Activated CD4-positive, alpha-beta T cell treated with anti-CD3 and anti-CD28 coated beads for 36 hours (primary cell): ENCODE measurements at regions not wholly inside any gene's neighbourhood (a gene's known extent, or its start where the extent isn't known, plus 50 kb on each side); places are given as distances from the start of the nearest gene placed in this dataset.

ENCODE experiments used
- ATAC-seq: fragments of 200-7000 bp; cut with Tn5 transposase; one replicate; pipeline ENCODE4 v1.10.0; 2021; ENCODE audit warnings: mild to moderate bottlenecking, moderate library complexity
- CTCF ChIA-PET: fragments of 350-600 bp; sonication (Branson Sonifier 250); formaldehyde crosslinking; loops from one replicate; lab custom pipeline; 2021; ENCODE audit warnings: antibody characterized with exemption; lab: Charles Lee
- POLR2A ChIA-PET: fragments of 350-600 bp; sonication (Branson Sonifier 250); formaldehyde crosslinking; loops from one replicate; lab custom pipeline; 2021; ENCODE audit warnings: antibody characterized with exemption, inconsistent platforms; lab: Charles Lee
- DNase-seq: peaks from one replicate; pipeline ENCODE4 v3.0.0-alpha.2; 2020
- H3K27ac Mint-ChIP-seq: one replicate; pipeline ENCODE4 v1.8.0; 2021; ENCODE audit warnings: mixed read lengths
- H3K27me3 Mint-ChIP-seq: one replicate; pipeline ENCODE4 v1.8.0; 2021; ENCODE audit warnings: mixed read lengths
- H3K36me3 Mint-ChIP-seq: one replicate; pipeline ENCODE4 v1.8.0; 2021; ENCODE audit warnings: low read depth, mixed read lengths
- H3K4me1 Mint-ChIP-seq: one replicate; pipeline ENCODE4 v1.8.0; 2021; ENCODE audit warnings: mixed read lengths
- H3K4me3 Mint-ChIP-seq: one replicate; pipeline ENCODE4 v1.8.0; 2021; ENCODE audit warnings: mild to moderate bottlenecking, moderate library complexity, mixed read lengths
- H3K9me3 Mint-ChIP-seq: one replicate; pipeline ENCODE4 v1.8.0; 2021; ENCODE audit warnings: low read depth, mixed read lengths
- intact Hi-C, 2 experiments: fragments of 100-400 bp; cut with DNase I in 1 of 2; cut with micrococcal nuclease in 1 of 2; formaldehyde crosslinking; loops; one replicate each; pipeline versions ENCODE4 v1.14.2 to v1.15.1; 2022 to 2024; cut with DNase I, micrococcal nuclease

DNA sequence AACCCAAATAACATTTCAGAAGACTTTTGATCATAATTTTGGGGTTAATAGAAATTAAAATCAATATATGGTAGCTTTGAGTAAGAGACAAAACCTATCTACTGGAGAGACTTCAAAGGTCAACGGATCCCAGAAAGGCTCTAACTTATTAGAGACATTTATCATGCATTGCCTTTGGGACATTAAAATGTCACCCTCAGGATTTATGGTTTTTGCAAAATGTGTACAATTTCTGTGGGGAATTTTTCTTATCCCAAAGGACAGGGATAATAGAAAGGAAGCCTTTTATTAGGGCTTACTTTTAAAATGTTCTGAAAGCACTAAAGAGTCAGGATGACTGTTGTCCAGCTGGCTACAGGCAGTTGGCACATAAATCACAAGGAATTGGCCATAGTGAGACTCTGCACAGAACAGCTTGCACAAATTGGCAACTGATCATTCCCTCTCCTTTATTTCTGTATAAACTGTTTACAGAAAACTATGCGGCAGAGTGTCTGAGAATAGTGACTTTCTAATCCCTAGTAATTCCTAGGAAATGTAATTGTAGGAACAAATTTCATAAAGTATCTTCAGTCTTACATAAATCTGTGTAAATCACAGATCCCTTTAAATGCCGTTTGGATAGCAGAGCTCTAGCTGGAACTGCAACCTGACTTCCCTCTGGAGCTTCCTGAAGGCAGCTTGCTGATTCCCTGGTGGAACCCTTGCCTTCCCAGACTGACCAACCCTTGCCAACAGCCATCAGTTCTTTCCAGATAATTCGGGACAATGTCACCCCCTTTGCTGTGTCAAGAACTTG, 201.1 kb upstream of the PREP start:
- DNase-seq (no peak), ATAC-seq (no peak)
- ChIA-PET POLR2A (no interaction called here), CTCF (no interaction called here)
- H3K27ac Mint-ChIP-seq, result no peak overlapping the region
- H3K27me3 Mint-ChIP-seq, result peaks cover 7% of the 10 kb centered on the region
- H3K4me3 Mint-ChIP-seq, result no peak overlapping the region
- intact Hi-C loops, result no loop called here
- no peaks in the 10 kb centered on the region for H3K36me3 Mint-ChIP-seq
- H3K4me1 Mint-ChIP-seq, result peaks cover 13% of the 10 kb centered on the region
- H3K9me3 Mint-ChIP-seq, result no peaks in the 10 kb centered on the region

DNA sequence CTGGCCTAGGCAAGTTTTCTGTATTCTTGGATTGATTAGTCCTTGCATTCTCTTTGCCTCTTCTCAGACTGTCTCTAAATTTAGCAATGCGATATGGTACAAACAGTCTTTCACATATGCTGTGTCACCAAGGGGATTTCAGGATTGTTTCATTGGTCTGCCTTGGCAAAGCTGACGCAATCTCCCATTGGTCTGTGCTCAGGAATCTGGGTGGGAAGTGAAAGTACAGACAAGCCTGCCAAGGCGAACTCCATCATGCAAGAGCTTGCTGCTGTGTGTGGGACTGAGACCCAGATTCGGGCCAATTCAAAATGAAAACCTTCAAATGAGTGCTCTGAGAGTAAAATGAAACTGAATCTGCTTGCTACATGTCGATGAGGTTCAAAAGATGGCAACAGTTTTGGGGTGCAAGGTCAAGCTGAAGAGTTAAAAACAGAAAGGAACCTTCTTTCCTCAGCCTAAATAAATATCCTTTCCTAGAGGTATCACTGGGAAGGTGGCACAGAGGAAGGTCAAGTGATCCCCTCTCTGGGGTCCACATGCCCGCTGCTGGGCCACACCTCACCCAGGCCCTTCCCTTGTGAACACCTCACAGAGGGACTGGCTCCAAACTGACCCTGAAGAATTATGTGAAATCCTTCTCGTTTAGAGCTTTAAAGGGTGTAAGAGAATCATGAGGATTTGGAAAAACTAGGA, 198.8 kb upstream of the PREP start:
- DNase-seq, result peak; percentile 73

DNA sequence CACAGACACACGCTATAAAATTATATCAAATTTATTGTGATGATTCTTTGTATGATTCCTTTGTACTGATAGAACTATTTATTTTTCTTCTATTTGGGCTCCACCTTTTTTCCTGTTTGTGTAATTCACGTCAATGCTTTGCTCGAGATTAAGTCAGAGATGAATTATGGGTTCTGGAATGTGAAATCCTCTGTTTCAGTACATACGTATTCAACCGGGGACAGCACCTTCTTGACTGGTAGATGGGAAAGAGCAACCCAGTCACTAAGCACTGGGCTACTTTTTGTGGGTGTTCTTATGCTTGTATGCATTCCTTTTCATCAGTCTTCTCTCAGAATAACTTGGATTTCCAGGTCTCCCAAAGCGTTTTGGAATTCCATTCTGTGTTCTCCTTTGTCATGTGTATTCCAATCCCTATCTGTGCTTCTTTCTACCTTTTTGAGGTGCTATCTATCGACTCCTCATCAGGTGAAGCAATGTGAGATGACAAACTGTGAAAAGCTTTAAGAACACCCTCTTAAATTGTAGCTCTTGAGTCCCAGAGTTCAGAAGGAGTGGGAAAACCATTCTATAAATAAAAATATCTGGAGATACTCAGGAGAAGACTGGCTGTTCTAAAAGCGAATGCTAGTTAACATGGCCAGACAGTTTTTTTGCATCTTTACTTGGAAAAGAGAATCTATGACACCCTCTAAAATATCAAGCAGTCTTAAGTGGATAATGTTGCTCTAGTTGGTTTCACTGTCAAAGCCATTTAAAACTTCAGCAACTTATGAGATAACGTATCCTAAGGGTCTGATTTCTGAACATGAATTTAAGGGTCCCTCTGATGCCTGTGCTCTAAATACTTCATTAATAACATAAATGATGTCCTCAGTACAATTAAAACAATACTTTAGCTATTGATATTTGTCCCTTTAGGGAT, 197.7 kb upstream of the PREP start:
- intact Hi-C loops, result loop anchor here (1.0 to 2.0 kb wide), 3 partner anchors 20 to 498 kb away; no protein-coding TSS in a partner anchor
- H3K9me3 Mint-ChIP-seq, result no peaks in the 10 kb centered on the region
- CTCF ChIA-PET, result interaction anchor here (0.8 kb wide), 1 partner anchor 48 kb away, joined by 4 read pairs; no protein-coding TSS in a partner anchor
- no peak for DNase-seq
- peaks cover 8% of the 10 kb centered on the region for H3K27me3 Mint-ChIP-seq
- no peaks in the 10 kb centered on the region for H3K36me3 Mint-ChIP-seq
- ATAC-seq, result no peak
- H3K27ac Mint-ChIP-seq, result peak overlapping the region; percentile 79
- H3K4me3 Mint-ChIP-seq, result no peak overlapping the region
- H3K4me1 Mint-ChIP-seq, result peaks cover 15% of the 10 kb centered on the region
- POLR2A ChIA-PET, result no interaction called here

More for the DNA sequence above, 198.8 kb upstream of the PREP start:
- ChIA-PET POLR2A (interaction anchor here (0.8 kb wide), 1 partner anchor 30 kb away, joined by 4 read pairs; no protein-coding TSS in a partner anchor), CTCF (no interaction called here)
- intact Hi-C loops, result loop anchor here (1.0 to 2.0 kb wide), 3 partner anchors 19 to 497 kb away; no protein-coding TSS in a partner anchor
- Mint-ChIP-seq H3K27me3 (peaks cover 8% of the 10 kb centered on the region), H3K9me3 (no peaks in the 10 kb centered on the region), H3K4me3 (no peak overlapping the region), H3K4me1 (peaks cover 15% of the 10 kb centered on the region), H3K27ac (peak overlapping the region; percentile 79), H3K36me3 (no peaks in the 10 kb centered on the region)
- ATAC-seq, result peak; percentile 90

DNA sequence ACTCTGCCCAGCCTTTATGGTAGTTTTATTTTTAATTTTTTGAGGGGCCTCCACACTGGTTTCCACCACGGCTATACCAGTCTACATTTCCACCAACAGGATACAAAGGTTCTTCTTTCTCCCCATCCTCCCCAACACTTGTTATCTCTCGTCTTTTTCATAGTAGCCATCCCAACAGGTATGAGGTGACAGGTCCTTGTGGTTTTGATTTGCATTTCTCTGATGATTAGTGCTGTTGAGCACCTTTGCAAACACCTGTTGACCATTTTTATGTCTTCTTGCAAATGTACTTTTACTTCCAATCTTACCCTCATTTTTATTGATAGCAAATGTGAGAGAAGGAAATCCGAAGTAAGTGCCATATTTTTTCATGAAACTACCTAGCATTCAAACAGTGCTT, 195.4 kb upstream of the PREP start:
- CTCF ChIA-PET, result no interaction called here
- H3K27me3 Mint-ChIP-seq, result peaks cover 8% of the 10 kb centered on the region
- H3K4me1 Mint-ChIP-seq, result peaks cover 15% of the 10 kb centered on the region
- H3K27ac Mint-ChIP-seq, result peak overlapping the region; percentile 44
- POLR2A ChIA-PET, result no interaction called here
- intact Hi-C loops, result no loop called here
- no peak overlapping the region for H3K4me3 Mint-ChIP-seq
- H3K9me3 Mint-ChIP-seq, result no peaks in the 10 kb centered on the region
- ATAC-seq (no peak), DNase-seq (no peak)
- H3K36me3 Mint-ChIP-seq, result no peaks in the 10 kb centered on the region

DNA sequence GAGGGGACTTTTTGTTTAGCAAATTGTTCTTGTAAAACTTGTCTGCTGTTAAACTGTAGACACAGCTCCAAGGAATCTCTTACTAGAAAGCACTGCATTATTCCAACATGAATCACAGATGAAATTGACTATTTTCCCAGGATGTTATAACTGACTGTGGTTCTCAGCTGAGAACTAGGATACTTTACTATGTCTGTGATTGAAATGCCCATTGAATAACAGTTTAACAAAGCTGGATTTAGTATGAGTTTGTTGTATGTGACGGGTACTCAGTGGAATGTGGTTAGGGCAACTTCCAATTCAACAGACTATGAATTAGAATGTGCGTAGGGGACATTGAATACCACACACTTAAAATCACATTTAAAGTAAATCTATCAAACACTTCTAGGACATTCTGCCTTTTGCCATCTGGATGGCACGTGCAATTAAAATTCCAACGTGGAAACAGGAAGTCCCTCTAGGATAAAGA, 193.4 kb upstream of the PREP start:
- ChIA-PET POLR2A (no interaction called here), CTCF (no interaction called here)

DNA sequence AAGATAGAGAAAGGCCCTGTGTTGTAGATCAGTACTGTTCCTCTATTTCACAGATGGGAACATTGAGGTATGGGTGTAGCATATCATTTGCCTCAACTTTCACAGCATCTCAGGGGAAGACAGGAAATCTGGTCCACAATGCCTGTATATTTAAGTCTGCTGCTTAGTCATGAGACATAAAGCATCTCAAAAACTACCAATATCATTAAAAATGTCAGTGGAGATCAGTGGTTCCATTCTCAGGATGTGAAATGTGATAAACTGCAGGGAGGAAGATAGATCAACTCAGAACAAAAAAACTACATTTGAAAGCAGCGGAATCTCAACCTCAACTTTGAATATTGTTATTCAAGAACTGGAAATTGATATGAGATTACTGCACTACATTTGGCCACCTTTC, 192.9 kb upstream of the PREP start:
- H3K9me3 Mint-ChIP-seq, result no peaks in the 10 kb centered on the region
- intact Hi-C loops, result no loop called here
- CTCF ChIA-PET, result no interaction called here
- peaks cover 22% of the 10 kb centered on the region for H3K4me1 Mint-ChIP-seq
- no peak for ATAC-seq
- H3K27me3 Mint-ChIP-seq, result peaks cover 6% of the 10 kb centered on the region
- POLR2A ChIA-PET, result no interaction called here
- H3K27ac Mint-ChIP-seq, result no peak overlapping the region
- H3K36me3 Mint-ChIP-seq, result no peaks in the 10 kb centered on the region
- H3K4me3 Mint-ChIP-seq, result no peak overlapping the region
- DNase-seq, result no peak

More for the DNA sequence above, 193.4 kb upstream of the PREP start:
- peaks cover 6% of the 10 kb centered on the region for H3K27me3 Mint-ChIP-seq
- H3K4me3 Mint-ChIP-seq, result no peak overlapping the region
- H3K4me1 Mint-ChIP-seq, result peaks cover 19% of the 10 kb centered on the region
- H3K27ac Mint-ChIP-seq, result no peak overlapping the region
- ATAC-seq (no peak), DNase-seq (no peak)
- H3K9me3 Mint-ChIP-seq, result no peaks in the 10 kb centered on the region
- intact Hi-C loops, result no loop called here
- no peaks in the 10 kb centered on the region for H3K36me3 Mint-ChIP-seq

DNA sequence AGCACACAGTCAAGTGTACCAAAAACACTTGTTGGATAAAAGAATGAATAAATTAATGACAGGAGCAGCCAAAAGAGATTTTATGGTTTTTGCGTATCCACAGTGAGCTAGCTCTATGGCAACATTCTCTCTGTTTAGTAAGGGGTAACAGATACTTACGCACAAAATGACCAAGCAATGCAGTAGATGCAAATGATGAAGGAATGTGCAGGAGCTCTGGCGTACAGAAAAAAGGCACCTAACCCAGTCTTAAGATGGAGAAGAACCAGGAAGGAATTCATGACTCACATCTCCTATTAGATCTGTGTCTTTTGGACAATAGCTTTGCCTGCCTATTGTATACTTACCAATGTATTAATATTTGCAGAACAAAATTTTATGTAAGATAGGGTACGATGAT, 191.9 kb upstream of the PREP start:
- no peak overlapping the region for H3K27ac Mint-ChIP-seq
- ATAC-seq (no peak), DNase-seq (no peak)
- no peaks in the 10 kb centered on the region for H3K9me3 Mint-ChIP-seq
- H3K4me1 Mint-ChIP-seq, result peaks cover 18% of the 10 kb centered on the region
- ChIA-PET CTCF (no interaction called here), POLR2A (no interaction called here)
- H3K36me3 Mint-ChIP-seq, result no peaks in the 10 kb centered on the region
- H3K27me3 Mint-ChIP-seq, result peaks cover 4% of the 10 kb centered on the region
- intact Hi-C loops, result no loop called here
- H3K4me3 Mint-ChIP-seq, result no peak overlapping the region

DNA sequence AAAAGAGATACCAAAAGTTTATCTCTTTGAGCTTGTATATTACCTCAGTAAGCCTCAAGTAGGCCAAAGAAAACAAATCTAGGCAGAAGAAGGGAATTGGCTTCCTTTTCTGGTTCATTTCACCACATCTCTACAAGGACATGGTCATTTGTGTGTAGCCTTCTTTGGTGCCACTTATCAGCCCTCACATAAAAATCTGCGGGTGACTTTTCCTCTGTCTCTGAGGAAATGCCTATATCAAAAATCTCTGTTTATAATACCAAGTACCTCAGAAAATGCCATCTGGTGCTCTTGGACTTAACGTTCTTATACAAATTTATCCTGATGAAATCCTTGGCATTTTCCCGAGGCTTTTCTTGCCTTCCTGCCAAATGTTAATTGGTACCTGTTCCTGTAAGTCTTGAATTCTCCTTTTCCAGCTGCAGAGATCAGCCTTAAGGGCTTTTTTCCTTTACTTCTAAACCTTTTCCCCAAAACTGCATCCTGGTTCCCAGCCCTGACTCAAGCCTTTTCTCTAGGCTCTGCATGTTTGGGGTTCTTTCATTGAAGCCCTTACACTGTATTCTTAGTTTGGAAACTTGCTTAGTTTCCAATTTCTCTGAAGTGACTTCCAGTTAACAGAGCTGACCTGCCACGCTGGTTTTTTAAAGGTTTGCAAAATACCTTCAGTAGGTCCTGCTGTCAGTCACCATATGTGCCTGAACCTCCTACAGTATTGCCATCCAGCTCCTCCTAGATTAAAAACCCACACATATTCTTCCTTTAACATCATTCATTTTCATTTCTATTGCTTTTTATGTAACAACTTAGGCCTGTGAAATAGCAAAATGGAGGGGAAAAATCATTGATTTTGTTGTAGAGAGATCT, 191.2 kb upstream of the PREP start:
- Mint-ChIP-seq H3K36me3 (no peaks in the 10 kb centered on the region), H3K4me1 (peaks cover 18% of the 10 kb centered on the region), H3K4me3 (no peak overlapping the region), H3K9me3 (no peaks in the 10 kb centered on the region), H3K27ac (no peak overlapping the region), H3K27me3 (peaks cover 4% of the 10 kb centered on the region)
- ATAC-seq (no peak), DNase-seq (no peak)
- intact Hi-C loops, result no loop called here
- ChIA-PET POLR2A (no interaction called here), CTCF (no interaction called here)

DNA sequence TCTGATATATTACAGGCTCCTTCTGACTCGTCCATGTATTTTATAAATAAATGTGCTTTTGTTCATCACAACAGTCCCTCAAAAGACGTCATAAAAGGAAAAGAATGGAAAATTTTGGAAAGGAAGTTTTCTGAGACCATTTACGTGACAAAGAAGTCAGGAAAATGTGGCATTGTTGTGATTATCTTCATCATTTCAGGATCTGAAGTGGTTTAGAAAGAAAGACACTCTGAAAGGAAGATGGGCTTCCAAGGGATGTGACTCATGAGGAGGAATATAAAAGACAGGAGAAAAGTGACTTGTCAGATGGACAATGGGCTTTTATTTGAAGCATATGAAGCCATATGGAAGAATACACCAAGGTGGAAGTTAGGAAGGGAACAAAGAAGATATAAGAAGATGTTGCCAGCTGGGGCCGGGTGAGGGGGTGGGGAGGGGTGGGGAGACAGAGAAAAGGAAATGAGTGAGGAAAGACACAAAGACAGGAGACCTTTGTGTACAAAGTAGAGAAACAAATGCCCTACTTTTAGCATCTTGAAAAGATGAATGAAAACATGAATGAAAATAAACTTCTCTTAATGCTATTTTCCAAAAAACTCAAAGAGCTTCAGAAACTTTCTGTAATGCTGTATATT, 190.3 kb upstream of the PREP start:
- Mint-ChIP-seq H3K27ac (no peak overlapping the region), H3K9me3 (no peaks in the 10 kb centered on the region), H3K36me3 (no peaks in the 10 kb centered on the region), H3K27me3 (peaks cover 2% of the 10 kb centered on the region), H3K4me1 (peaks cover 23% of the 10 kb centered on the region), H3K4me3 (no peak overlapping the region)
- POLR2A ChIA-PET, result no interaction called here
- DNase-seq (no peak), ATAC-seq (no peak)
- intact Hi-C loops, result no loop called here
- CTCF ChIA-PET, result no interaction called here

DNA sequence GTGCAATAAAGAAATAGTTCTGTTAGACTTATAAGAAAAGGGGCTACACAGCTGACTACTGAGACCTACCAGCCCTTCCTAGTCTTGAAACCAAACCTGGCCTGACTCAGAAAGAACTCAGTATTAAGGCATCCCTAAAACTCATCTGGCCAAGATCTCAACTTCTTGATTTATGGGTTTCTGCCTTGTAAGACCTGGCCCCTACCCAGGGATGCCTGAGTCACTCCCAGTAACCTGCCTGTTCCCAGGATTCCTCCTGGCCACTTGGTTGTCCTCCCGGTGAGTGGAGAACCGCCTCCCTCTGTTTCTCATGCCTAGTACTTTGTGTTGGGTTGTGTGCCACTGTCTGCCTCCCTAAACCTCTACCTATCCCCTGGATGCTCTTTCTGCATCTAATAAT, 189.4 kb upstream of the PREP start:
- CTCF ChIA-PET, result no interaction called here
- Mint-ChIP-seq H3K9me3 (no peaks in the 10 kb centered on the region), H3K4me3 (no peak overlapping the region), H3K27me3 (no peaks in the 10 kb centered on the region), H3K4me1 (peaks cover 31% of the 10 kb centered on the region), H3K27ac (no peak overlapping the region), H3K36me3 (no peaks in the 10 kb centered on the region)
- DNase-seq (no peak), ATAC-seq (no peak)
- POLR2A ChIA-PET, result no interaction called here
- intact Hi-C loops, result no loop called here
